ENCODE measurements at regions not wholly inside any gene's neighbourhood (a gene's known extent, or its start where the extent isn't known, plus 50 kb on each side); places are given as distances from the start of the nearest gene placed in this dataset.
"Not testable (repeated sequence)": the region's sequence is repeated elsewhere in the genome, so short reads cannot be mapped to it uniquely, and the experiment has no call there.

DNA sequence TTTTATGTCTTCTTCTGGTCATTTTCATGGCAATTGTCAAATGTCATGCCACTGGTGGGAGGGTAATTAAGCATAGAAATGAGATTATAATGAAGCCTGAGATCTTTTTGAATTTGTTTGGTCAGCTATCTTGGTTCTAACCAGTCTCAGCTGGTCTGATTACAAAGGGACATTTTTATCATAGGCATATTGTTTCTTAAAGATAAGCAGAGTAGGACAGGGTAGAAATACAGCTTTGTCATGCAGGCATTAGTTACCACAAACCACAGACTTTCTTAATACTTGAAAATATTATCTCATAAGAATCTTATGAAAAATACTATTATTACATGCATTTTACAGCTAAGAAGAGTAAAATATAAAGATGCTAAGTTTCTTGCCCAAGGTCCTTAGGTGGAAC lies 1761.5 kb downstream of the PCDH9 start:
- no peak for DNase-seq

- DNase-seq: no peak
These were observed 1768.5 kb downstream of the PCDH9 start for GRCh38 chr13:65461590-65461989.

GRCh38 chr13:65460136-65460535 lies 1770.0 kb downstream of the PCDH9 start:
- no peak for DNase-seq

DNA sequence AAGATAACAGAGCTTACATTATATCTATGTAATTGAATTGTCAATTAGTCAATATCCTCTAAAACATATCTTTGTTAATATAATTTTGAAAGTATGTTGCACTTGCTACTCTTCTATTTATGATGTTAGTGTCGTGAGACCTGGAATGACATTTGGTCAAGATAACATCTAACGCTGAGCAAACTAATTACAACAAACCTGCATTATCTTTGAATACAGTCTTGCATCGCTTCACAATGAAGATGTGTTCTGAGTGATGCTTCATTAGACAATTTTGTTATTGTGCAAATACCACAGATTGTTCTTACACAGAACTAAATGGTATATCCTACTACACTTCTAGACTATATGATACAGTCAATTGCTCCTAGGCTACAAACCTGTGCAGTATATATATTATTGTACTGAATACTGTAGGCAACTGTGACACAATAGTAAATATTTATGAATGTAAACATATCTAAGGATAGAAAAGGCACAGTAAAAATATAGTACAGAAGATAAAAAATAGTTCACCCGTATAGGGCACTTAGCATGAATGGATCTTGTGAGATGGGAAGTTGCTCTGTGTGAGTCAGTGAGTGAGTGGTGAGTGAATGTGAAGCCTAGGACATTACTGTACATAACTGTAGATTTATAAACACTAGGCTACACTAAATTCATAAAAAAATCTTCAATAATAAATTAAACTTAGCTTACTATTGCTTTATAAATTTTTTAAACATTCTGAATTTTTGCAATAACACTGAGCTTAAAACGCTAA lies 1773.8 kb downstream of the PCDH9 start:
- DNase-seq: no peak

GRCh38 chr13:65454403-65454802 lies 1775.7 kb downstream of the PCDH9 start:
- no peak for DNase-seq

DNA sequence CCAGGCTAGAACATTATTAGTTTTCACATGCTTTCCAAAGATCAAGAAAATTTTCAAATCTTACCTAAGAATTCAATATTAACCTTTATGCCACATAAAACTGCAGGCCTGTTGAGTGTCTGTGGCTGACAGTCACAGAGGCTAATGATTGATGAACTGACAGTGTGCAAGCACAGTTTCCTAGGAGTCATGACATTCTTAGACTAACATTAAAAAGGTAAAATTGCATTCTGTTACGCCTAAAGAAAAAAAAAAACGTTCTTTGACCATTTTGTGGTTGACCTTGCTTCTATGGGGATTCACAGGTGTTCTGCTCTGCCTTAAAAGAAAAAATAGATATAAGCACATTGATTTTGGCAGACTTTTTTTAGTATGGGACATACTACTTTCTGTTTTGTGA lies 1776.2 kb downstream of the PCDH9 start:
- DNase-seq: no peak

DNA sequence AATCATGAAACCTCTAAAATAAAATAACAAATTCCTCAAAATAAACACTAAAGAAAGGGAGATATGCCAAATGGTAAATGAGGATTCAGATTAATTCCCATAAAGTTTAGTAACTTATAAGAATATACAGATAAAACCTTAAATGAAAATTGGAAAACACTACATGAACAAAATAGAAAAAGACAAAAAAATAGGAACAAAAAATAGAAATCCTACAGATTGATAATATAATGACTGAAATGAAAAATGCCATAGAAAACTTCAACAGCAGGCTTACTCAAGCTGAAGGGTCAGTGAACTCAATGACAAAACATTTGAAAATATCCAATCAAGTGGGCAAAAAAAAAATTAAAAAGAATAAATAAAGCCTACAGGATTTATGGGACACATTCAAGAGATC lies 1784.8 kb downstream of the PCDH9 start:
- DNase-seq: no peak

GRCh38 chr13:65435590-65435989 lies 1794.5 kb downstream of the PCDH9 start:
- DNase-seq: no peak

DNA sequence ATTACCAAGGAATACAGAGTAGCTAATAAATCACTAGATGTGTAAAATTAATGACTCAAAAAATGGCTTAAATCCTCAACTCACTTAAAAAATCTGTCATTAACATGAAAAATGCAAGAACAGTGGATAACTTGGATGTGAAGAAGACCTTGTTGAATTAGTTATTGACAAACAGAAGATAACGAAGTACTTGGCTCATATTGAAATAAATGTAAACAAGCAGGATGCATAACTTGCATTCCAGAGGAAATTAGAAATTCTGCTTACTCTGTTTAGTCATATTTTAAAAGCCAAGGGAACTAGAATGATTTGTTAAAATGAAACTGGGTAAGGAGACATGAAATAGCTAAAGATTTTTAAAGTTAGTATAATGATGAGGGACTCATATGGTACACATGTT lies 1812.2 kb downstream of the PCDH9 start:
- DNase-seq: no peak

GRCh38 chr13:65416784-65417183 lies 1813.4 kb downstream of the PCDH9 start:
- DNase-seq: no peak

DNA sequence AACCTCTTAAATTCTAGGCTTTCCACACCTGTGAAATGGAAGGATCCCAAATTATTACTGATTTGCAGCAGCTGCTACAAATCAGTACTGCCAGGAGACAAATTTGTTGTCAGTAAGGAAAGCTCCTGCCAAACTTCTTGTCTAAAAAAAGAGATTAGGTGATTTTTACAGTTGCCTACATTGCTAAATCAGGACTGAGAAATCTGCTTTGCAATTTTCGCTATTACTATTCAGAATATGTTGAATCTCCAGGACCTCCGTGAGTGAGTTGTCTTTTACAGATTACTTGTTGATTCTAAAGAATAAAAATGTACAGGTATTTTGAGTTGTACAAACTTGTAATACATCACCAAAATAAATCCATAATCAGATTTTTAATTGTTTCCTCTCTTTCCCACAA lies 1815.9 kb downstream of the PCDH9 start:
- DNase-seq: no peak

DNA sequence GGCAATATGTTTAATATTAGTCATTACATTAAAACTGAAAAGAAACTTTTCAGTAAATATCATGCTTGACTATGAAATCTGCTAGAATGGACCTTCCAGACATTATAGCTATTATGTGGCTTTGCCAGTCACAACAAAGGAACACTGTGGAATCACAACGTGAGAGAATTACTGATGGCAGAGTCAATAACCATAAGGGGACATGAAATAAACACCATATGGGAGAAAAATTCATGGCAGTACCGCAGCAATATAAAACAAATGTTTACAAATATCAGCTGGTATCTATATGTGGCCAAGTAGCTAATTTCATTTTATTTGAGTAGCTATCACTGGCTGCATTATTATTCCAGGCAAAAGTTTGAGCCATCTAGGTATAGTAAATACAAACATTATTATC lies 1818.6 kb downstream of the PCDH9 start:
- DNase-seq: no peak

DNA sequence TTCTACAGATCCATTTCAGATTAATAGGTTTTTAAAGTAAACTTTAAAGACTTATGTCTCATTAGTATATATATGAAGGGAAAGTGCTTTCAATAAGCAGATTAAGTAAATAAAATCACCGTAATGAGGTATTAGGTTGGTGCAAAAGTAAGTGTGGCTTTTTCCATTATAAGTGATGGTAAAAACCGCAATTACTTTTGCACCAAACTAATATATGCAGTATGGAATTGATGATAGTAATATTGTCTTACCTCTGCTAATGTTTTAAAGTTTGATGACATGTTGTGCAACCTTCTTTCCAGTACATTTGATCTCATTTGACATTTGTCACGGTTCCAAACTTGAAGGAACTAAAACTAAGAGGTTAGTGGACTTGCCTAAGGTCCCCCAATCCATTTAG lies 1819.3 kb downstream of the PCDH9 start:
- no peak for DNase-seq

GRCh38 chr13:65401315-65401714 lies 1828.8 kb downstream of the PCDH9 start:
- no peak for DNase-seq

DNA sequence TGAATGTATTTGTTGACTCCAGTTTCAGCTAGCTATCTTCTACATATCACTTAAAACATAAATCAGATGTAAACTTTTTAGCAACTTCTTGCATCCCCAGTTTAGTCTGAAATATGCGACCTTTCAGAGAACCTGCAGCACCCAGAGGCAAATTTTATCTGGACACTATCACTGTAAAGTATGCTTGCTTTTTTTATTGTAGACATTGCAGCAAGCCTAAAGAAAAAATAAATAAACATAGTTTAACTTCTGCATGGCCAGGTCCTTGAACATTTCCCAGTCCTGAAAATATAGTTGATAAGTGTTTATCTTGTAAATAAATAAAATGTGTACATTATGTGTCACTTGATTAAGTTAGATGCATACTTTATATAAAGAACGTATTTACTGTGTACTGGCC lies 1829.4 kb downstream of the PCDH9 start:
- DNase-seq: no peak

GRCh38 chr13:65387743-65388347 lies 1842.3 kb downstream of the PCDH9 start:
- DNase-seq: no peak

- no peak for DNase-seq
These were observed 1851.1 kb downstream of the PCDH9 start for GRCh38 chr13:65378943-65379519.

DNA sequence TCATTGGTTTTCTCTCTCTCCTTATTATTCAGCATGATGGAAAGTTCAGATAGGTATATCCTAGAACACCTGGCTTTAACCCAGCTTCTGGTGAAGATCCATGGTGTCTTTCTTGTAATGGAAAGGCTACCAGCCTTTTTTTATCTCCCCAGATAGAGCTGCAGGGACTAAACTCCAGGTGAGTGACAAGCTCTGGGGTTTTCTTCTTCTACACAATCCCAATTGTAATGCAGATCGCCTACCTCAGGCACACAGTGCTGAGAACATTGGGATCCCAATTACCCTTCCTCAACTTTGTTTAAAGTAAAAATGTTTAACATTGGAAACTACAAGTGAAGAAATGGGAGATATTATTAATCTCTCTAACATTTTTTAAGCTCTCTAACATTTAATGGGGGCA lies 1851.7 kb downstream of the PCDH9 start:
- DNase-seq: no peak

DNA sequence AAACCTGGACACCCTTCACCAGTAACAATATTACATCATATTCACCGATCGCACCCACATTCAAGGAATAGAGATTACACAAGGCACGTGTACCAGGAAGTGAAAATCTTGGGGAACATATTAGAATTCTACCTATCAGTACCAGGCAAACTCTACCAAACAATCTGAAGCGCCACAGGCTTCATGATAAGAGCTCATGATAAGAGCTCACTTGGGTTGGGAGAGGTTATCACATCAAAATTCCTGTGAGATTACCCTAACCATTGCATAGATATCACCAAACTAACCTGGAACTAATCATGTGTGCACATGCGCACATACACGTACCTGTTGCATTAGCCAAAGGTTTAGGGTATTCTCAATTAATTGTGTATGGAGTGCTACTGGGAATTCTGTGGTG lies 1861.3 kb downstream of the PCDH9 start:
- no peak for DNase-seq

GRCh38 chr13:65353951-65354350 lies 1876.2 kb downstream of the PCDH9 start:
- DNase-seq: no peak

GRCh38 chr13:65353150-65353549 lies 1877.0 kb downstream of the PCDH9 start:
- DNase-seq: not testable (repeated sequence)

- no peak for DNase-seq
These were observed 1882.6 kb downstream of the PCDH9 start for GRCh38 chr13:65347420-65348030.

DNA sequence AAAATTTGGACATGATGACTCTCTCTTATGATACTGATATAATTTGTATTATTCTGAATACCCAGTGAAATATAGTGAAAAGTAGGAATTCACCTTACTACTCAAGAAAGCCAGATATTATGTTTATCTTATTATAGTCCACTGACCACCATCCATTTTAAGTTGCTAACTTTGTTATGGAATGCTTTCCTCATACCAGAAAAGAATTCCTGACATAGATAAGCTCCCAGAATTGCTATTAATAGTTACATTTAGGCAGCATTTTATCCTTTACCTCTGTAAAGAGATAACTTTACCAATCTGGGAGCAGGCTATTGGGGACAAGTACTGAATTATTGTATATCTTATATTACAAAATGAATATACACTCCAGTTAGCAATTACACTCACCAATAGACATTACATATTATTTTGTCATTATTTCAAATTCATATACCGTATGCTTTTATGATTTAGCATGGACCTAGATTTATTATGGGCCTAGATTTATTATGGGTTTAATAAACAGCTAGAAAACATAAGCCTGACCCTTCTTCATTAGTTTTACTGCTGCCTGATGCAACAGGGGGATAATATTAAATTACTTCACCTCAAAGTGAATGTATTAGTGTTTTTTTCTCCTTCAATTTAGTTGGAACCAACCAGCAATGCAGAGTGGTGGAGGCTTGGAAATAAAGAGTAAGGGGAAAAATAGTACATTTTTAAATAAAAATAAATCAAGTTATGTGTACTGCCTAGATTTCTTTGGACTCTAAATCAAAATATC lies 1886.1 kb downstream of the PCDH9 start:
- no peak for DNase-seq

All from stimulated activated naive CD4-positive, alpha-beta T cell (primary cell).